ENCODE measurements at regions not wholly inside any gene's neighbourhood (a gene's known extent, or its start where the extent isn't known, plus 50 kb on each side); places are given as distances from the start of the nearest gene placed in this dataset.

DNA sequence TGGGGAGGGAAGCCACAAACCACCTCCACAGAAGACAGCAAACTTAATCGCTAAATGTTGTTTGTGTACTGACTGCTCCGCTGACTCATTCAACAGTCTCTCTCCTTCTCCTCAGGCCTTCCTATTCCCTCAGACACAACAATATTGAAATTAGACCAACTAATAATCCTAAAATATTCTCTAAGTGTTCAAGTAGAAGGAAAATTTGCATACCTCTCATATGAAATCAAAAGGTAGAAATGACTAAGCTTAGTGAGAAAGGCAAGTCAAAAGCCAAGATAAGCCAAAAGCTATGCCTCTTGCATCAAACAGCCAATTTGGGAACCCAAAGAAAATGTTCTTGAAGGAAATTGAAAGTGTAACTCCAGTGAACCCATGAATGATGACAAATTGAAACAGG, 75.7 kb upstream of the ARHGAP24 start:
- ATAC-seq (no peak), DNase-seq (no peak)
- 83% methylated on average over 2 of the region's 2 CpGs for WGBS (ENCODE audit: insufficient coverage, low coverage, low lambda C conversion rate, missing lambda C conversion rate)
- Histone ChIP-seq H3K36me3 (no peaks in the 10 kb centered on the region), H3K4me1 (no peaks in the 10 kb centered on the region), H3K9me3 (no peaks in the 10 kb centered on the region), H3K27me3 (no peaks in the 10 kb centered on the region), H3K27ac (no peak overlapping the region), H3K4me3 (no peak overlapping the region)
- intact Hi-C loops (cut with DNase I): no loop called here
- TF ChIP-seq, protein P1, sequence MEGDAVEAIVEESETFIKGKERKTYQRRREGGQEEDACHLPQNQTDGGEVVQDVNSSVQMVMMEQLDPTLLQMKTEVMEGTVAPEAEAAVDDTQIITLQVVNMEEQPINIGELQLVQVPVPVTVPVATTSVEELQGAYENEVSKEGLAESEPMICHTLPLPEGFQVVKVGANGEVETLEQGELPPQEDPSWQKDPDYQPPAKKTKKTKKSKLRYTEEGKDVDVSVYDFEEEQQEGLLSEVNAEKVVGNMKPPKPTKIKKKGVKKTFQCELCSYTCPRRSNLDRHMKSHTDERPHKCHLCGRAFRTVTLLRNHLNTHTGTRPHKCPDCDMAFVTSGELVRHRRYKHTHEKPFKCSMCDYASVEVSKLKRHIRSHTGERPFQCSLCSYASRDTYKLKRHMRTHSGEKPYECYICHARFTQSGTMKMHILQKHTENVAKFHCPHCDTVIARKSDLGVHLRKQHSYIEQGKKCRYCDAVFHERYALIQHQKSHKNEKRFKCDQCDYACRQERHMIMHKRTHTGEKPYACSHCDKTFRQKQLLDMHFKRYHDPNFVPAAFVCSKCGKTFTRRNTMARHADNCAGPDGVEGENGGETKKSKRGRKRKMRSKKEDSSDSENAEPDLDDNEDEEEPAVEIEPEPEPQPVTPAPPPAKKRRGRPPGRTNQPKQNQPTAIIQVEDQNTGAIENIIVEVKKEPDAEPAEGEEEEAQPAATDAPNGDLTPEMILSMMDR (IDR thresholded peaks at IDR 0.05): no peak
- TF ChIP-seq POLR2A (IDR thresholded peaks at IDR 0.05): no peak

DNA sequence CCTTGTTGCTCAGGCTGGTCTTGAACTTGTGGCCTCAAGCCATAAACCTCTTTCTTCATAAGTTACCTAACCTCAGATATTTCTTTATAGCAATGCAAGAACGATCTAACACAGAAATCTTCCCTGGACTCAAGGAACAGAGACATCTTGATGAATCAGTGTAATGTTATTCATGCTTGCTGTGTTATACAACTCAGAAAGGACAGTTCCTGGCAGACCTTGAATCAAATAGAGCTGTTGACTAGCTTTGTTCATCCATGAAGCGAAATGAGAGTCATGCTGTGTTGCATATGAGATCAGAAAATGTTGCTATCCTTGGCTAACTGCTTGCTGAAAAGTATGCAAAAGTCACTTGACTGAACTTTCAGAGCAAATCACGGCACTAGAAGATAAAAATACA, 72.6 kb upstream of the ARHGAP24 start:
- no peaks in the 10 kb centered on the region for H3K4me1 ChIP-seq
- no peak for TF ChIP-seq POLR2A (IDR thresholded peaks at IDR 0.05)
- TF ChIP-seq, protein P1 (IDR thresholded peaks at IDR 0.05): no peak
- intact Hi-C loops (cut with DNase I): no loop called here
- no peaks in the 10 kb centered on the region for H3K36me3 ChIP-seq
- 31% methylated on average over 3 of the region's 3 CpGs for WGBS (ENCODE audit: insufficient coverage, low coverage, low lambda C conversion rate, missing lambda C conversion rate)
- DNase-seq (no peak), ATAC-seq (no peak)
- H3K27ac ChIP-seq: no peak overlapping the region
- H3K4me3 ChIP-seq: no peak overlapping the region
- no peaks in the 10 kb centered on the region for H3K9me3 ChIP-seq
- no peaks in the 10 kb centered on the region for H3K27me3 ChIP-seq

DNA sequence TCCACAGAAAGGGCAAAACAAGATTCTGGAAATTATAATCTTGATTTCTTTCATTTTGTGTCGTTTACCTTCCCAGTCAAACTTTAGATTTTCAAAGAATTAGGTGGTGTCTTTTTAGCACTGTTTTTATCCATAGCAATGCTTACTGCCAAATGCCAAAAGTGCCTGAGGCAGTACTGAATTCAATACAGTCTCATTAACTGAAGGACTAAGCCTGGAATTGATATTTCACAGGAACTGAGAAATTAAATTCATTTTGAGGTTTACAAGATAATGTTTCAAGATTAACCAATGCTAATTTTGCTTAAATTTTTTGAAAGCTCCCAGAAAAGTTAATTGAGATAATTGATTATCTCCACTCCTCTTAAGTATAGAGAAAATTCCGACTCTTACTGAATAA, 68.8 kb upstream of the ARHGAP24 start:
- intact Hi-C loops (cut with DNase I): no loop called here
- TF ChIP-seq, protein P1 (IDR thresholded peaks at IDR 0.05): no peak
- no peak for TF ChIP-seq POLR2A (IDR thresholded peaks at IDR 0.05)
- H3K36me3 ChIP-seq: no peaks in the 10 kb centered on the region
- DNase-seq: no peak
- WGBS (ENCODE audit: insufficient coverage, low coverage, low lambda C conversion rate, missing lambda C conversion rate): 50% methylated on average over 2 of the region's 2 CpGs
- no peak overlapping the region for H3K27ac ChIP-seq
- no peaks in the 10 kb centered on the region for H3K27me3 ChIP-seq
- no peaks in the 10 kb centered on the region for H3K4me1 ChIP-seq
- no peak overlapping the region for H3K4me3 ChIP-seq
- no peak for ATAC-seq
- H3K9me3 ChIP-seq: no peaks in the 10 kb centered on the region

DNA sequence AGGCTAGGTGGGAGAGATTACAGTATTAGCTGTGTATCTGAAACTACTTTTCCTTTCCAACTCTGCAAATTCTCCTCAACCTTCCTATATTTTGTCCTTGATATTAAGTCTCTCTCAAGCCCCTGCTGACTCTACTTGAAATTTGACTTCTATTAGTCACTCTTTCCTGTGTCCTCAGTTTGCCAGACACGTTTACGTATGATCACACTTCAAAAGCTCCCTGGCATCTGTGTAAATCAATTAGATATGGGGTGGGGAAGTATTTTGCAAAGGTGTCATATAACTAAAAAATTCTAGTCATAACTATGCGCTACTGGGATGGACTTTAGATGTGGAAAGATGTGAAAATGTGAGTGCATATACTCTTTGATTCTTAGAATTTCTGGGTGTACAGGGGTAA, 67.4 kb upstream of the ARHGAP24 start:
- Histone ChIP-seq H3K4me3 (no peak overlapping the region), H3K4me1 (no peaks in the 10 kb centered on the region), H3K27me3 (no peaks in the 10 kb centered on the region), H3K9me3 (no peaks in the 10 kb centered on the region), H3K27ac (no peak overlapping the region), H3K36me3 (no peaks in the 10 kb centered on the region)
- no peak for DNase-seq
- TF ChIP-seq POLR2A (IDR thresholded peaks at IDR 0.05): no peak
- TF ChIP-seq, protein P1 (IDR thresholded peaks at IDR 0.05): no peak
- WGBS (ENCODE audit: insufficient coverage, low coverage, low lambda C conversion rate, missing lambda C conversion rate): 56% methylated on average over 3 of the region's 3 CpGs
- no peak for ATAC-seq
- intact Hi-C loops (cut with DNase I): no loop called here

DNA sequence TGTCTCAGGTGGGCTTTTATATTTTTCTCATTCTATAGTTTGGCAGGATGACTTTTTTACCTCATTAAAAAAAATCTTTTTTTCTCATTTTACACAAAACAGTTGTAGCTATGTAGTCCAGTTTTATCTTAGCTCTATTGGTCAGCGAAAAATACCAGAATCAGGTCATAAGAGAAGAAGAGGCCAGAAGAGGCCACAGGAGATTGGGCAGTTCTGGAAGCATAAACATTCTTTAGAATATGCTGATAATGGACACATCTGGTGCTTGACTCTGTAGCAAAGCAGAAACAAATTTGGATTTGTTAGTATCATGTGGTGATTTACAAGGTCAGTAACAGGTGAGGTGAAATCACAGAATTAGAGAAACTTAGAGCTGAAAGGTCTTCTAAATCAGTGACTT, 66.6 kb upstream of the ARHGAP24 start:
- Histone ChIP-seq H3K36me3 (no peaks in the 10 kb centered on the region), H3K9me3 (no peaks in the 10 kb centered on the region), H3K27ac (no peak overlapping the region), H3K4me1 (no peaks in the 10 kb centered on the region), H3K4me3 (no peak overlapping the region), H3K27me3 (no peaks in the 10 kb centered on the region)
- no peak for TF ChIP-seq POLR2A (IDR thresholded peaks at IDR 0.05)
- WGBS (ENCODE audit: insufficient coverage, low coverage, low lambda C conversion rate, missing lambda C conversion rate): 62% methylated on average over 1 of the region's 1 CpG
- DNase-seq (no peak), ATAC-seq (no peak)
- intact Hi-C loops (cut with DNase I): no loop called here

Data from right lobe of liver (tissue), 6 donors.